GM21360 (cell line): ENCODE measurements at regions not wholly inside any gene's neighbourhood (a gene's known extent, or its start where the extent isn't known, plus 50 kb on each side); places are given as distances from the start of the nearest gene placed in this dataset.

Source experiments
- ATAC-seq: cut with Tn5 transposase; IDR thresholded peaks from one replicate; pipeline ENCODE4 v1.9.1; 2021; ENCODE audit warnings: mild to moderate bottlenecking, moderate library complexity; ENCODE audit not compliant: unreplicated experiment

- no peak for ATAC-seq
These were observed 180.5 kb upstream of the GSE1 start for GRCh38 chr16:85432606-85433005.

DNA sequence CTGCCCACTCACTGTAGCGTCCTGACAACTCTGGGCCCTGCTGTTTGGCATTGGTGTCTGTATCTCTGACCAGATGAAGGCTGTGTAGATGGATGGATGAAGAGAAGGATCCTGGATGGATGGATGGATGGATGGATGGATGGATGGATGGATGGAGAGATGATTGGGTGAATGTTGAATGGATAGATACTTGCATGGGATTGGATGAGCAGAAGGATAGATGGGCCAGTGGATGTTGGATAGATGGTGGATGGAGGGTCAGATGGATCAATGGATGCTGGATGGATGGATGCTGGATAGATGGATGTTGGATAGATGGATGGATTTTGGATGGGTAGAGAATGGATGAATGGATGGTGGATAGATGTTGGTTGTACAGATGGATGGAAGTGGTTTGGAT is 179.6 kb upstream of the GSE1 start:
- ATAC-seq, result no peak

DNA sequence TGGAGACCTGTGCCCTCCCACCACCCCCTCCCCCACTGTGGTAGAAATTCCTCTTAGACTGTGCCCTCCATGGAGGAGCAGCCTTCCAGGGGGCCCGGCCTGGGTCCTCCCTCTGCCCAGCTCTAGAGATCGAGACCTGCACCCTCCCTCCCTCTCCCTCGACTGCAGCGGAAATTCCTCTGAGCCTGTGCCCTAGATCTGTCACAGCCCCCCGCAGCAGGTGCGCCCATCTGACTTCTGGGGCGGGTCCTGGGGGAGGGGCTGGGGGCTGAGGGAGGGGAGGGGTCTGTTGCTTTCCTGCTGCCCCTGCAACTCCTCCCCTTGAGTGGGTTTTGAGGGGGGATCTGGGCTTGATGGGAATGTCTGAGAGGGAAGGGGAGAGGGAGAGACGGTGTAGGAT is 177.8 kb upstream of the GSE1 start:
- no peak for ATAC-seq

- no peak for ATAC-seq
These were observed 177.4 kb upstream of the GSE1 start for GRCh38 chr16:85435700-85436099.

GRCh38 chr16:85436207-85436606 is 176.9 kb upstream of the GSE1 start:
- no peak for ATAC-seq

- ATAC-seq, result no peak
These were observed 176.4 kb upstream of the GSE1 start for GRCh38 chr16:85436636-85437165.

- ATAC-seq, result no peak
These were observed 175.7 kb upstream of the GSE1 start for GRCh38 chr16:85437166-85438052.

- ATAC-seq, result no peak
These were observed 174.0 kb upstream of the GSE1 start for GRCh38 chr16:85438981-85439685.

GRCh38 chr16:85440744-85441143 is 172.4 kb upstream of the GSE1 start:
- no peak for ATAC-seq

DNA sequence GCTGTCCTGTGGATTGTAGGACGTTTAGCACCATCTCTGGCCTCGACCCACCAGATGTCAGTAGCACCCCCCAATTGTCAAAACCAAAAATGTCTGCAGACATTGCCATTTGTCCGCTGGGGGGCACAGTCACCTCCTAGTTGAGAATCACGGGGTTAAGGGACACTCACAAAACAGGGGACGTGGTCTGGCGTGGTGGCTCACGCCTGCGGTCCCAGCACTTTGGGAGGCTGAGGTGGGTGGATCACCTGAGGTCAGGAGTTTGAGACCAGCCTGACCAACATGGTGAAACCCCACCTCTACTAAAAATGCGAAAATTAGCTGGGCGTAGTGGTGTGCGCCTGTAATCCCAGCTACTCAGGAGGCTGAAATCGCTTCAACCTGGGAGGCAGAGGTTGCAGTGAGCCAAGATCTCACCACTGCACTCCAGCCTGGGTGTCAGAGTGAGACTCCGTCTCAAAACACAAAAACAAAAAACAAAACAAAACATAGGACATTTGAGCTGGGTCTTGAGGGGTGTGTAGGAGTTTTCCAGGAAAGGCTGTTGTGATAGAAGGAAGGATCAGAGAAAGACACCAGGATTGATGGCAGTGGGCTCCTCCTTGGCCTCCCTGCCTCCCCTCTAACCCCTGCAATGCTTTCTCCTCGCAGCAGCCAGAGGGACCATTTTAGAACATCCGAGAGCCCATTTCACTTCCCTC is 171.8 kb upstream of the GSE1 start:
- ATAC-seq, result no peak

- no peak for ATAC-seq
These were observed 171.0 kb upstream of the GSE1 start for GRCh38 chr16:85441890-85442670.

DNA sequence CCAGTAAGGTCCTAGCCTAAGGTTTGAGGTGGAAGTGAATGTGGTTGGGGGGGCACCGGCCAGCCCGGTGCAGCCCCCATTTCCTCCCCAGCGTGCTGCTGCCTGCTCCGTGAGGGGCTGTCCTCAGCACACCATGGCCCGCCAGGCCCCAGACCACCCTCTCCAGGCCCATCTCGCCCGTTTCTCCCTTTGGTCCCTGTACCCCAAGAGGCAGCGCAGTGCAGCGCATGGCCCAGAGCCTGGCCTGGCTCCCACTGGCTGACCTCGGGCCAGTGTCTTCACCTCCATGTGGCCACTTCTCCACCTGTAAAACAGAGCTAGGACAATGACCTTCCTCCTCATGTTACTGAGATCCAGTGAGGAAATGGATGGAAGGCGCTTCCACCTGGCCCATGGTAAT is 170.0 kb upstream of the GSE1 start:
- no peak for ATAC-seq

GRCh38 chr16:85443531-85443930 is 169.6 kb upstream of the GSE1 start:
- ATAC-seq, result no peak

DNA sequence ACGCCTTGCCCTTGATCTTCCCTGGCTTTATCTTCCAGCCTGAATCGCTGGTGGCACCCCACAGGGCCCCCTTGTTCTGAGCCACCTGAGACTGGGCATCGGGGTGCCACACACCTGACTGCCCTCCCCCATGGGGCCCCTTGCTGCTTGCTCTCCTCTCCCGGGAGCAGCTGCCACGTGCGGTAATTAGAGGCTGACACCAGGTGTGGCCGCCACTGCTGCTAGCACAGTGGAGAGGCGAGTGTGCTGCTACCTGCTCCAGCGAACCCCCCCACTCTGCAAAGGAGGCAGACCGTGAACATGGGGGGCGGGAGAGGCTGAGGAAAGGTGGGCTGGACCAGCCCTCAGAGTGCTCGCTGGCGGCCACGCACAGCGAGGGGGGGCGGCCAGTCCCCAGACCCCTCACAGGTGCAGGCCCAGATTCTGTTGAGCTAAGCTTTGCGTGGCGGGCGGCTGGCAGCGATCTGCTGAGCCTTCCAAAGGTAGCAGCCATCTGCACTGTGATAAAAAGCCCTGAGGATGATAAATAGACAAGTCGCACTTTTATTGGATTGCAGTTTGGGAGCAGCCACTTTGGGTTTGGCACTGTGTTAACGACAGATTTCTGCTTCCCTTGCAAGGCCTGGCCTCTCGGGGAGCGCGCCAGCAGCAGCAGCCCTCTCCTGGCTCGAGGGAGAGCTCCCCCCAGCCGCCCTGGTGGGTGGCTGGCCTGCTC is 167.9 kb upstream of the GSE1 start:
- no peak for ATAC-seq

DNA sequence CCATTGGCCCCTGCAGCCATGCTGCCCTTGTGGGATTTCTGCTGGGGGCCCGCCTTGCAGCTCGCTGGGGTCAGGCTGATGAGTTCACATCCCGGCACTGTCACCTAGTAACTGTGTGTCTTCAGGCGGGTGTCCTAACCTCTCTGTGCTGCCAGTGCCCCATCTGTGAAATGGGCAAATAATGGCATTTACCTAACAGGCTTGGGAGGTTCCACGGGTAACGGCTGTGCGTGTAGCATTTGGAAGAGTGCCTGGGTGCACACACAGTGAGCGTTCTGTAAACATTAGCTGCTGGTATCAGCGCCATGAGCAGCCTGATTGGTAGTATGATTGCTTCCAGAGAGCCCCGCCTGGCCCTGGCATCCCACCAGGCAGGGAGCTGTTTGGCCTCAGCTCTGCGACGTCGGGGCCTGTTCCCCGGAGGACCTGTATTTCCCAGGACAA is 167.3 kb upstream of the GSE1 start:
- ATAC-seq, result no peak

DNA sequence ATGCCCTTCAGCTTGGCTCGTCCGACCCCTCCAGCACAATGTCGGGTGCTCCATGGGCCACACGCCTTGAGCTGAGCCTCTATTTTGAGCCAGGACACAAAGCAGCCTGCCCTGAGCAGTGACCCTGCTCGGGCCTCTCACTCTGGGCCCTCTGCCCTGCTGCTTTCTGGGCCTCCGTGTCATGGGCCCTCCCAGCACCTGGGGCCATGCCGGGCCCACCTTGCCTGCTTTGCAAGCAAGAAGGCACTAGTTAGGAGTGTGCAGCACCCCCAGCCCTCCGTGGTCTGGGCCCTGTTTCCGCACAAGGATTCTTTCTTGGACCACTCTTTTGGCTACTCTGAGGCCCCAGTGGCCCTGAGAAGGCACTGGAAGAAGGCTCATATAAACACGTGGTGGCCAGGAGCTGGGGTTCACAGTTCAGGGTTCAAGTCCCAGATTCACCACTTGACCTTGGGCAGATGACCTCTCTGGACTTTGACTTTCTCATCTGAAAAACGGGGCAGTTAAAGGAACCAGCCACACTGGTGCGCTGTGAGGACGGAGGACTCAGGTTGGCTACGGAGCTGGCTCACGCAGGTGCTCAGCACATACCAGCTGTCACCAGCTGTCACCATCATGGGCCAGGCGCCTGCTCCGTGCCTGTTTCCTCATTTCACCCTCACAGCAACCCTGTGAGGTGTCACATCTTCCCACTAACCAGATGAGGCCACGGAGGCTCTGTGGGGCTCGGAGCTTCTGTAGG is 166.0 kb upstream of the GSE1 start:
- no peak for ATAC-seq

- no peak for ATAC-seq
These were observed 165.3 kb upstream of the GSE1 start for GRCh38 chr16:85447693-85448313.

GRCh38 chr16:85448557-85449190 is 164.4 kb upstream of the GSE1 start:
- ATAC-seq, result no peak
